Fibroblast of lung (primary cell): ENCODE measurements at regions not wholly inside any gene's neighbourhood (a gene's known extent, or its start where the extent isn't known, plus 50 kb on each side); places are given as distances from the start of the nearest gene placed in this dataset.

Experiments
- CTCF ChIP-seq, 2 donors: IDR thresholded peaks in 1 of 2; conservative IDR thresholded peaks in 1 of 2; 1 replicate in 1 of 2; 2 replicates in 1 of 2; pipeline ENCODE4 v1.5.1; 2011 to 2012; ENCODE audit warnings: low read length in 2 of 2, control low read depth in 1 of 2, inconsistent platforms in 1 of 2, low read depth in 1 of 2, mild to moderate bottlenecking in 1 of 2
- EZH2 ChIP-seq: IDR thresholded peaks from 2 replicates; pipeline ENCODE4 v1.5.1; 2012; ENCODE audit warnings: low read length, control low read depth, mild to moderate bottlenecking; ENCODE audit errors: missing control alignments

GRCh38 chr14:82104013-82104412 lies 570.4 kb upstream of the SEL1L start:
- TF ChIP-seq CTCF (conservative IDR thresholded peaks at IDR 0.05 in 1 of 2, IDR thresholded peaks at IDR 0.05 in 1 of 2; ENCODE audit: low read depth in 1 of 2, low read length in 2 of 2) (no peak), EZH2 (no peak)
